GM04503 (cell line): ENCODE measurements at regions not wholly inside any gene's neighbourhood (a gene's known extent, or its start where the extent isn't known, plus 50 kb on each side); places are given as distances from the start of the nearest gene placed in this dataset.

Source experiments
- DNase-seq: peaks from one replicate; pipeline ENCODE4 v3.0.0-alpha.2; 2012; ENCODE audit warnings: low read depth

GRCh38 chr6:120230008-120230407 lies 880.4 kb upstream of the MAN1A1 start:
- DNase-seq: no peak

- DNase-seq: no peak
These were observed 878.7 kb upstream of the MAN1A1 start for GRCh38 chr6:120228297-120228696.

GRCh38 chr6:120219339-120219738 lies 869.8 kb upstream of the MAN1A1 start:
- no peak for DNase-seq

GRCh38 chr6:120214088-120214499 lies 864.5 kb upstream of the MAN1A1 start:
- DNase-seq: no peak

GRCh38 chr6:120211955-120212792 lies 862.6 kb upstream of the MAN1A1 start:
- DNase-seq: no peak

GRCh38 chr6:120202878-120203277 lies 853.3 kb upstream of the MAN1A1 start:
- no peak for DNase-seq

GRCh38 chr6:120200853-120201252 lies 851.3 kb upstream of the MAN1A1 start:
- no peak for DNase-seq

GRCh38 chr6:120198033-120198432 lies 848.5 kb upstream of the MAN1A1 start:
- no peak for DNase-seq

- DNase-seq: no peak
These were observed 836.5 kb upstream of the MAN1A1 start for GRCh38 chr6:120186080-120186479.

- DNase-seq: no peak
These were observed 823.7 kb upstream of the MAN1A1 start for GRCh38 chr6:120173250-120173649.

GRCh38 chr6:120164531-120164930 lies 815.0 kb upstream of the MAN1A1 start:
- DNase-seq: no peak

- DNase-seq: no peak
These were observed 808.3 kb upstream of the MAN1A1 start for GRCh38 chr6:120157873-120158272.

GRCh38 chr6:120147071-120147871 lies 797.7 kb upstream of the MAN1A1 start:
- DNase-seq: no peak

- DNase-seq: no peak
These were observed 792.0 kb upstream of the MAN1A1 start for GRCh38 chr6:120141601-120142000.

GRCh38 chr6:120137492-120137891 lies 787.9 kb upstream of the MAN1A1 start:
- DNase-seq: no peak

- no peak for DNase-seq
These were observed 779.7 kb upstream of the MAN1A1 start for GRCh38 chr6:120129228-120129627.

- DNase-seq: no peak
These were observed 772.8 kb upstream of the MAN1A1 start for GRCh38 chr6:120122401-120122800.

GRCh38 chr6:120116343-120116742 lies 766.8 kb upstream of the MAN1A1 start:
- DNase-seq: no peak

GRCh38 chr6:120112980-120113379 lies 763.4 kb upstream of the MAN1A1 start:
- no peak for DNase-seq

GRCh38 chr6:120111001-120111400 lies 761.4 kb upstream of the MAN1A1 start:
- no peak for DNase-seq

- DNase-seq: no peak
These were observed 758.7 kb upstream of the MAN1A1 start for GRCh38 chr6:120108061-120108795.

- no peak for DNase-seq
These were observed 754.1 kb upstream of the MAN1A1 start for GRCh38 chr6:120103618-120104017.
